GM18867 (cell line): ENCODE measurements at regions not wholly inside any gene's neighbourhood (a gene's known extent, or its start where the extent isn't known, plus 50 kb on each side); places are given as distances from the start of the nearest gene placed in this dataset.
A peak's percentile ranks its signal among the peaks of the same experiment; 100 is the strongest.

Experiments used
- ATAC-seq: cut with Tn5 transposase; IDR thresholded peaks from one replicate; pipeline ENCODE4 v1.9.1; 2021; ENCODE audit warnings: mild to moderate bottlenecking, moderate library complexity; ENCODE audit not compliant: unreplicated experiment

DNA sequence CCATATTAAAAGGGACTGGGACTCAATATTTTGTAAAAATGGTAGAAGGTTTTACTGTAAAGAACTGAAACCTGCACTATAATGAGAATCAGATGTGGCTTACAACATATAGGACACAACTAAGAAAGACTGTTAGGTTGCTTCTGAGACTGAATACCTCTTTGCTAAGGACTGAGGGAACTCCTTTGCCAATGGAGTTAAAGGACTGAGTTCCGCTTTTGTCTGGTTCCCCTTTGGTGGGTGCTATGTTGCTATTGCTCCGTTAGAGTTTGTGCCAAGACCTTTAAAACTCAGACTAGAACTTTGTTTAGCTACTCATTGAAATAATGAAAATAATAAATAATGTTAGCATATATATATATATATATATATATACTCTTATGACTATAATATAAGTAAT lies 147.8 kb upstream of the KCNMB2 start:
- ATAC-seq, result no peak

GRCh38 chr3:178389258-178389657 lies 147.0 kb upstream of the KCNMB2 start:
- no peak for ATAC-seq

- ATAC-seq, result no peak
These were observed 143.7 kb upstream of the KCNMB2 start for GRCh38 chr3:178392511-178392926.

- ATAC-seq, result no peak
These were observed 143.1 kb upstream of the KCNMB2 start for GRCh38 chr3:178393146-178393545.

GRCh38 chr3:178393824-178394223 lies 142.4 kb upstream of the KCNMB2 start:
- no peak for ATAC-seq

- ATAC-seq, result no peak
These were observed 139.9 kb upstream of the KCNMB2 start for GRCh38 chr3:178396318-178396717.

DNA sequence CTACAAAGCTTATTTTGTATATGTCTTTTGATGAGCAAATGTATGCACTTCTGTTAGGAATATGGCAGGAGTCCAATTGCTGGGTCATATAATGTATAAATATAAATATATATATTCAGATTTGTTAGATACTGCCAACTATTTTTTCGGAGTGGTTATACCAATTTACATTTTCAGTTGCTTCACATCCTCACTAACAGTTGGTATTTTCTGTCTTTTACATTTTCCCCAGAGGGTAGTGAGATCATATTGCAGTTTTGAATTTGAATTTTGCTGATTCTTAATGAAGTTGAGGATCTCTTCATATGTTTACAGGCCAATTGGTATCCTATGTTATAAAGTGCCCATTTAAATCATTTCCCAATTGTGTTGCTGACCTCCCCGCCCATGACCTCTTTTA lies 139.0 kb upstream of the KCNMB2 start:
- ATAC-seq, result no peak

- ATAC-seq, result no peak
These were observed 138.4 kb upstream of the KCNMB2 start for GRCh38 chr3:178397836-178398235.

GRCh38 chr3:178404961-178405360 lies 131.3 kb upstream of the KCNMB2 start:
- ATAC-seq, result no peak

- no peak for ATAC-seq
These were observed 130.7 kb upstream of the KCNMB2 start for GRCh38 chr3:178405531-178405930.

DNA sequence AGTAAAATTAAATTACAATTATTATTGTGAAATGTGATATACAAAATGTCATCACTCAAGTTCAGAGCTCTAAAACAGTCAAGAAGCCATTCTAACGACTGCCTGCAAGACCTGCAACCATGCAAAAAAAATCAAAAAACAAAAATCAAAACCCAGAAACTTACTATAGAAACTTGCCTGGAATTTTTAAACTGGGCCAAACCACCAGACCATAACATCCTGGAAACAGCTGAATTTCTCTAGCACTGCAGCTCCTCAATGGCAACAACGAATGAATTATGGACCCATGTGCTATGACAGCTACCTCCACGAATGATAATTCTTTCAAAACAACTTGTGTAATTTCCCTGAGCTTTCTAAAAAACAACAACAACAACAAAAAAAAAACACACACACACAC lies 130.0 kb upstream of the KCNMB2 start:
- ATAC-seq, result no peak

- ATAC-seq, result no peak
These were observed 120.9 kb upstream of the KCNMB2 start for GRCh38 chr3:178415384-178415783.

DNA sequence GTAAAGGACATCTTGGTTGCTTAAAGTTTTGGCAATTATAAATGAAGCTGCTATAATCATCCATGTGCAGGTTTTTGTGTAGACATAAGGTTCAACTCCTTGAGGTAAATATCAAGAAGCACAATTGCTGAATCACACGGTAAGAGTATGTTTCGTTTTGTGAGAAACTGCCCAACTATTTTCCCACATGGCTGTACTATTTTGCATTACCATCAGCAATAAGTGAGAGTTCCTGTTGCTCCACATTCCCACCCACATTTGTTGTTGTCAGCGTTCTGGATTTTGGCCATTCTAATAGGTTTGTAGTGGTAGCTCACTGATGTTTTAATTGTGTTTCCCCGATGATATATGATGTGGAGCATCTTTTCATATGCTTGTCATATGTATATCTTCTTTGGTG lies 118.5 kb upstream of the KCNMB2 start:
- ATAC-seq, result no peak

GRCh38 chr3:178419071-178419470 lies 117.2 kb upstream of the KCNMB2 start:
- peak; percentile 40 for ATAC-seq

DNA sequence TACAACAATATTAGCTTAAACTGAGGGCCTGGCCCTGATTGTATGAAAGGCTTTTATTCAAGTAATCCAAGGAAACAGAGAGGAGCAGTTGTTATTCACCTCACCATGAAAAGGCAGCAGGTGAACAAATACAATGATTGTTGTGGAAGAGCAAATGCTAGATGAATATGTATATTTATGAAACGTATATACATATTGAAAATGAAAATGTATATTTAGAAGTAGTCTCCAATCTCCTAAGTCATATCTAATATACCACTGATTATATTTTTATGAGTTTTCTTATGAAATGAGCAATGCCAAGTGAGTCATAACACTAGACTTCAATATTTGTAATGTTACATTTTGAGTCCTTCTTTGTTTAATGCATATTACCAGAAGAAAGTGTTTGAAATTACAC lies 116.2 kb upstream of the KCNMB2 start:
- ATAC-seq, result no peak

GRCh38 chr3:178421069-178421468 lies 115.2 kb upstream of the KCNMB2 start:
- no peak for ATAC-seq

DNA sequence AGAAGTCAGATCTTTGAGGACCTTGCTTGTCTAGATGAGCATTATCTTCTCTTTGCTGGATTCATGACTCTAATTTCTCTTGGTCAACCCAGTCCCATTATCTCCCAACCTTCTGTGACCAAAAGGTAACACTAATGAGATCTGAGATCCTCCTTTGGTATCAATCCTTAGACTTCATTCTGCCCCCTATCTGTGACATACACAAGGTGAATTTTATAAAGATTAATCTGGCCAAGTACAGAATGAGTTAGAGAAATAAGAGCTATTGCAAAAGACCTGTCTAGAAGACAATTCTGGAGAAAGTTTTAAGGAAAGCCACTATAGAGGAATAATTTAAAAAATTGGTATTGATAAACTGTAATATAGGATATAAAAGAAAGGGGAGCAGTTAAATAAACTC lies 113.8 kb upstream of the KCNMB2 start:
- ATAC-seq, result no peak

GRCh38 chr3:178428037-178428436 lies 108.2 kb upstream of the KCNMB2 start:
- ATAC-seq, result no peak

DNA sequence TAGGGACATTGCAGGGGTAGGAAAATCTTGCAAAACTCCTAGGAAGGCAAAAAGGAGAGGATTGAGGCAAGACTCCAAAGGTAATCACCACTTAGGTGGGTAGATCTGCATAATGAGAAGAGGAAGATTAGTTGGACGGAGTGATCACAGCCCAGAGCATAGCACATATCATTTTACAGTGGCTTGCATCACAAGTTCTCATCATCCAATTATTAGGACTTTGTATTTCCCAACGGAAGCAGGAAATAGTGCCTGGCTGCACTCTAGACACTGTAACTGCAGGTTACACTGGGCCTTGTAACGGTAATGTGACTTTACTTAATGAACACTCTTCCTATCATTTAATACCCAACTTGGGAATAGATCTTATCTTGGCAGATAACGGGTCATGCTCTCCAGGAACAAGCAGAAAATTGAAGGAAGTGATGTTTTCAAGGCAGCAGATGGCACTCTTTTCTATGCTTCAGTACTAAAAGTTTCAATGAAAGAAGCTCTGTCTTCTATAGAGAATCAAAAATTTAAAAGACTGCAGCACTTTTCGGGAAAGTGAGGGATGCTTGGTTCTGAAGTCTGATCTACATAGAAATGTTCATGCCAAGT lies 101.9 kb upstream of the KCNMB2 start:
- ATAC-seq, result no peak

DNA sequence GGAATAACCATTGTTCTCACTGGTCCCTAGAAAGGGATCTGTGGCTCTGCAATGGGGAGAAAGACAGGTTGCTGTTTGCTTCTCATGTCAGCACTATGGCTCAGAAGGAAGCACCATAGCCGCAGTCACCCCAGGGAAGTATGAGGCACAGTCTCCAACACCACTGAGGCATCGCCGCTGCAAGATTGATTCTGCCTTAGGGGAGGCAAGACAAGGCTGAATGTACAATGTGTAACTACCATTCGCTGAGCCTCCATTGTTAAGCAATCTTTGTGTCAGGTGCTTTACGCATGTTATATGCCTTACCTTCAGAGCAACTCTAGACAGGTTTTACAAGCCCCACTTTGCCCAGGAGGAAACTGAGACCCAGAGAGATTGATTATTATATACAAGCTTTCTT lies 100.7 kb upstream of the KCNMB2 start:
- ATAC-seq, result no peak

DNA sequence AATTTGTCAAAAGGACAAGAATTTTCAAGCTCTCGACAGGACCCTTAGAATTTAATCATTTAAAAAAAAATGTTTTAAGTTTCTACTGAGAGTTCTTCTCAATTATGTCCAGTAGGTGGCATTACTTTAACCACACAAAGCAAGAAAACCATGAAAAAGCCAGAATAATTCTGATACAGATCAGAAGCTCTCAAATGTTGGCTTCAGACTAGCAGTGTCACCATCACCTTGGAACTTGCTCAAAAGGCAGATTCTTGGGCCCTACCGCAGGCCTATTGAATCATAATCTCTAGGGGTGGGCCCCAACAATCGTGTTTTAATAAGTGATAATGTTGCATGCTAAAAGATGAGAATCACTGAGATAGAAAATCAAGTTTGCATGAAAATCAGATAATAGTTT lies 99.5 kb upstream of the KCNMB2 start:
- peak; percentile 56 for ATAC-seq

DNA sequence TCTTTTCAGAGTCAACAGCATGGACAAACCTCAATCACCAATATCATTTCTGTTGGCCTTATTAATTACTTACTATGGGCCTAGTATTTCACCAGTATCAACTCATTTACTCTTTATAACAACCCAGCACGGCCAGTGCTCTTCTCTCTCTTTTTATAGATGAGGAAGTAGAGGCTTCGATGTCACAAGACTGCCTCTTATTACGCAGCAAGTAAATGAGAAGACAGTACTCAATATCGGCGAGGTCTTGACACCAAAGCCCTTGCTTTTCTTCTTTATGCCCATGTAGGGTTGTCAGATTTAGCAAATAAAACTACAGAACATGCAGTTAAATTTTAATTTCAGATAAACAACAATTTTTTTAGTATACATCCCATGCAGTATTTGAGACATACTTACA lies 99.0 kb upstream of the KCNMB2 start:
- no peak for ATAC-seq

- no peak for ATAC-seq
These were observed 96.7 kb upstream of the KCNMB2 start for GRCh38 chr3:178439504-178439903.

- no peak for ATAC-seq
These were observed 96.2 kb upstream of the KCNMB2 start for GRCh38 chr3:178440043-178440442.
